Kidney epithelial cell (primary cell): ENCODE measurements at regions not wholly inside any gene's neighbourhood (a gene's known extent, or its start where the extent isn't known, plus 50 kb on each side); places are given as distances from the start of the nearest gene placed in this dataset.

ENCODE experiments used
- DNase-seq: peaks from one replicate; pipeline ENCODE4 v3.0.0-alpha.2; 2010; ENCODE audit warnings: low read depth
- H3K27me3 ChIP-seq: 2 replicates; pipeline ENCODE4 v1.6.0; 2011; ENCODE audit warnings: low read length; ENCODE audit not compliant: control insufficient read depth, insufficient read depth
- H3K36me3 ChIP-seq: 2 replicates; pipeline ENCODE4 v1.5.1; 2011; ENCODE audit warnings: low read length; ENCODE audit not compliant: control insufficient read depth, insufficient read depth
- H3K4me3 ChIP-seq: 2 replicates; pipeline ENCODE4 v1.5.1; 2011; ENCODE audit warnings: low read depth, mild to moderate bottlenecking, control low read depth, low read length
- CTCF ChIP-seq: IDR thresholded peaks from 2 replicates; pipeline ENCODE4 v1.5.1; 2011; ENCODE audit warnings: mild to moderate bottlenecking, moderate library complexity, low read length, control low read depth, inconsistent platforms; ENCODE audit not compliant: insufficient read depth, poor library complexity, severe bottlenecking

GRCh38 chr13:111636804-111637203, 316.4 kb downstream of the TEX29 start:
- no peak for DNase-seq

GRCh38 chr13:111637365-111637764, 316.9 kb downstream of the TEX29 start:
- no peak for DNase-seq
- no peak for TF ChIP-seq CTCF
- H3K36me3 ChIP-seq = no peaks in the 10 kb centered on the region
- H3K27me3 ChIP-seq = no peaks in the 10 kb centered on the region
- no peak overlapping the region for H3K4me3 ChIP-seq

More at GRCh38 chr13:111636804-111637203, 316.4 kb downstream of the TEX29 start:
- no peaks in the 10 kb centered on the region for H3K36me3 ChIP-seq
- H3K4me3 ChIP-seq = no peak overlapping the region
- H3K27me3 ChIP-seq = no peaks in the 10 kb centered on the region
- TF ChIP-seq CTCF = no peak

DNA sequence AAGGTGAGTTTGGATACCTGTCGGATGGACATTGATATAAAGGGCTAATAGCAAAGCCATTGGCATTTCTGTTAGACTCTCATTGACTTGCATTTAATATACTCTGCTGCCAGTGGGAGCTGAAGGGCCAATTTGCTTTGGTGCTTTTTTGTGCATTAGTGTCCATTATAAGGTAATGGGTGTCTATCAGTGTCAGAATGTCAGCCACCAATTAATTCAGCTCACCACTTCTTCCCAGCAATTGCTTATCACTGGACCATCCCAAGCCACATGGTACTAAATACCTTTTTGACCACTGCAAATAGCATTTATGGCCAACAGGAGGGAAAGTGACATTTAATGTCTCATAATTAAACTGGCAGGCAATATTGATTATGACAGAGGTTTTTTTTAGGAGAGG, 317.8 kb downstream of the TEX29 start:
- no peak for DNase-seq
- H3K4me3 ChIP-seq = no peak overlapping the region
- H3K27me3 ChIP-seq = no peaks in the 10 kb centered on the region
- no peak for TF ChIP-seq CTCF
- H3K36me3 ChIP-seq = no peaks in the 10 kb centered on the region

GRCh38 chr13:111639196-111639705, 318.8 kb downstream of the TEX29 start:
- Histone ChIP-seq H3K36me3 (no peaks in the 10 kb centered on the region), H3K27me3 (no peaks in the 10 kb centered on the region), H3K4me3 (no peak overlapping the region)
- no peak for DNase-seq
- TF ChIP-seq CTCF = no peak

DNA sequence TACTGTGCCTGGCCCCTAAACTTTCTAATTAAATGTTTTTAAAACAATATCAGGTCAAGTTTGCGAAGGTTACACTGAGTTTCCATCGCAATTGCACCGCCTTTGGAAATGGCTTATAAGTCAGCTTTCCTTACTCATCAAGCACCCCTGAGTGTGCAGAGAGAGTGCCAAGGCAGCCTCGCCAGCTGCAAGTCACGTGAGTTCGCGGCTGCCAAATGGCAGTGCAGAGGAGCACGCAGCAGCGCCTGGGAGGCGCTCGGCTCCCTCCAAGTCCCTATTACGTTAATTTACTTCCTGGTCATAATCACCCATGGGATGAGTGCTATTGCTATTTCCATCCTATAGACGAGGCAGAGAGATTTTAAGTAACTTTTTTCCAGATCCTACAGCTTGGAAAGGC, 319.6 kb downstream of the TEX29 start:
- no peak for TF ChIP-seq CTCF
- H3K4me3 ChIP-seq = no peak overlapping the region
- H3K36me3 ChIP-seq = no peaks in the 10 kb centered on the region
- no peaks in the 10 kb centered on the region for H3K27me3 ChIP-seq
- DNase-seq = no peak

GRCh38 chr13:111640476-111640875, 320.0 kb downstream of the TEX29 start:
- no peak overlapping the region for H3K4me3 ChIP-seq
- DNase-seq = no peak
- no peaks in the 10 kb centered on the region for H3K27me3 ChIP-seq
- no peaks in the 10 kb centered on the region for H3K36me3 ChIP-seq
- TF ChIP-seq CTCF = no peak
